ENCODE measurements at regions not wholly inside any gene's neighbourhood (a gene's known extent, or its start where the extent isn't known, plus 50 kb on each side); places are given as distances from the start of the nearest gene placed in this dataset.

DNA sequence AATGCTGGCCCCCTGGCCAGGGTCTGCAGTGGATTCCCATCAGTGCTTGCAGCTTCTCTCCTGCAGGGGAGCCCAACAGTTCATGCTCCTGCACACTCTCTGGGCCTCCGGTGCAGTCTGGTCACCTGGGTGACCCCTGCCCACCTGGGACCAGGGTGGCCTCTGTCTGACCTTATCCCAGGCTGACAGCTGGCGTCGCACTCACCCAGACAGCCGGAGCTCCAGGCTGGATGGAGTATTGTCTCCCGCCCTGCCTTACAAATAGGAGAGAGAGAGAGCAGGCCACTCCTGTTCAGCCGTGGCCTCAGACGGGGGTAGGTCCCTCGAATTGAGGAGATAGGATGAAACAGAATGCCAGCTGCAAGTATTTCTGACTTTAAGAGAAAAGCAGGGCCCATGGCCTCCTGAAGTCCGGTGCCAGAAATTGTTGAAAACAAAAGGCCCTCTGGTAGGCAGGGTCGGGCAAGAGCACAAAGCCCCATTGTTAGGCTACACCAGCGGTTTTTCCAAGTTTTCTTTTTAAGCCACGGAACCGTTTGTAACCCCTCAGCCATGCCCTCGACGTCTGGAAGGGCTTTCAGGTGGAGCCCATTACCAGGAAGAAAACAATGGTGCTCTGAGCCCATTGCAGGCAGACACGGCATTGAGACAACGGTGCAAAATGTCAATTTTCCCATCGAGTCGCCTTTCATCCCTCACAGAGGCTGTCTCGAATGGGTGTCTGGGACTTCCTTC lies 258.4 kb downstream of the BCL11A start:
- TF ChIP-seq CTCF (IDR thresholded peaks at IDR 0.05; ENCODE audit: low read length) (no peak), EZH2 (IDR thresholded peaks at IDR 0.05; ENCODE audit: borderline replicate concordance, low read length) (no peak)

Measured in OCI-LY1 (cell line).